ENCODE measurements at regions not wholly inside any gene's neighbourhood (a gene's known extent, or its start where the extent isn't known, plus 50 kb on each side); places are given as distances from the start of the nearest gene placed in this dataset.

GRCh38 chr16:85433477-85433876 is 179.6 kb upstream of the GSE1 start:
- no peak for TF ChIP-seq CTCF (IDR thresholded peaks at IDR 0.05)
- TF ChIP-seq POLR2A (IDR thresholded peaks at IDR 0.05) = no peak

All from body of pancreas (tissue), 4 donors.